22Rv1 (cell line): ENCODE measurements at regions not wholly inside any gene's neighbourhood (a gene's known extent, or its start where the extent isn't known, plus 50 kb on each side); places are given as distances from the start of the nearest gene placed in this dataset.

Source experiments
- ZFX ChIP-seq: fragments of 450-650 bp; IDR thresholded peaks from 2 replicates; pipeline ENCODE4 v1.6.1; 2017; ENCODE audit warnings: antibody characterized with exemption, borderline replicate concordance
- TF ChIP-seq, protein P1 (sequence below): fragments of 450-650 bp; IDR thresholded peaks from 2 replicates; pipeline ENCODE4 v1.5.1; 2017; ENCODE audit warnings: mild to moderate bottlenecking

DNA sequence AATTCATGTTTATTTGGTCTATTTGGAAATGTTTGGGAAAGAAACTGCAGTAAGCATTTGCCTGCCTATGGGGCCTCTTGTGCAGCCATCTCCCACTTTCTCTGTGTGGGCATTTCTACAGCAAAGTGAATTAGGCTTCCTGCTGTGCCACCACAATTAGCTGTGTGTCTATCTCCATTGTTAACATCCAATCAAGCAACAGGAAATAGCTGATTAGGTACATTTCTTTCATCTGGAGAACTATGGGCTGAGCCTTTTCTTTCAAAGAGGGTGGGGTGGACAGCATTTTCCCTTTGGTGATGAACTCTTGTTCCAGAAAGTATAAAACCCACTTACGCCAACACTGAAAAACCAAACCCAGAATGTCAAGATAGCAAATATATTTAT lies 640.0 kb downstream of the ACTR3B start:
- TF ChIP-seq, protein P1, sequence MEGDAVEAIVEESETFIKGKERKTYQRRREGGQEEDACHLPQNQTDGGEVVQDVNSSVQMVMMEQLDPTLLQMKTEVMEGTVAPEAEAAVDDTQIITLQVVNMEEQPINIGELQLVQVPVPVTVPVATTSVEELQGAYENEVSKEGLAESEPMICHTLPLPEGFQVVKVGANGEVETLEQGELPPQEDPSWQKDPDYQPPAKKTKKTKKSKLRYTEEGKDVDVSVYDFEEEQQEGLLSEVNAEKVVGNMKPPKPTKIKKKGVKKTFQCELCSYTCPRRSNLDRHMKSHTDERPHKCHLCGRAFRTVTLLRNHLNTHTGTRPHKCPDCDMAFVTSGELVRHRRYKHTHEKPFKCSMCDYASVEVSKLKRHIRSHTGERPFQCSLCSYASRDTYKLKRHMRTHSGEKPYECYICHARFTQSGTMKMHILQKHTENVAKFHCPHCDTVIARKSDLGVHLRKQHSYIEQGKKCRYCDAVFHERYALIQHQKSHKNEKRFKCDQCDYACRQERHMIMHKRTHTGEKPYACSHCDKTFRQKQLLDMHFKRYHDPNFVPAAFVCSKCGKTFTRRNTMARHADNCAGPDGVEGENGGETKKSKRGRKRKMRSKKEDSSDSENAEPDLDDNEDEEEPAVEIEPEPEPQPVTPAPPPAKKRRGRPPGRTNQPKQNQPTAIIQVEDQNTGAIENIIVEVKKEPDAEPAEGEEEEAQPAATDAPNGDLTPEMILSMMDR = no peak
- TF ChIP-seq ZFX = no peak
